Naive thymus-derived CD4-positive, alpha-beta T cell (primary cell): ENCODE measurements at regions not wholly inside any gene's neighbourhood (a gene's known extent, or its start where the extent isn't known, plus 50 kb on each side); places are given as distances from the start of the nearest gene placed in this dataset.

ENCODE experiments used
- ATAC-seq: fragments of 150-1000 bp; cut with Tn5 transposase; 2 replicates; pipeline ENCODE4 v1.10.0; 2021; ENCODE audit warnings: mild to moderate bottlenecking, moderate library complexity
- CTCF ChIA-PET: fragments of 350-600 bp; sonication (Branson Sonifier 250); formaldehyde crosslinking; loops from one replicate; lab custom pipeline; 2021; ENCODE audit warnings: antibody characterized with exemption; lab: Charles Lee
- POLR2A ChIA-PET: fragments of 350-600 bp; sonication (Branson Sonifier 250); formaldehyde crosslinking; loops from one replicate; lab custom pipeline; 2021; ENCODE audit warnings: antibody characterized with exemption, inconsistent platforms; lab: Charles Lee
- DNase-seq, 9 donors: peaks; one replicate each; pipeline versions ENCODE4 v3.0.0 to v3.0.0-alpha.2; 2020 to 2022; ENCODE audit warnings: mixed read lengths in 1 of 9
- H3K27ac ChIP-seq: one replicate; pipeline ENCODE4 v1.7.0; 2013; ENCODE audit warnings: mild to moderate bottlenecking, low read depth, low read length, moderate library complexity
- H3K27me3 ChIP-seq, 2 donors: one replicate each; pipeline ENCODE4 v1.7.0; 2013; ENCODE audit warnings: low read length in 2 of 2, mild to moderate bottlenecking in 2 of 2, moderate library complexity in 2 of 2; ENCODE audit not compliant: control insufficient read depth in 2 of 2, insufficient read depth in 2 of 2
- H3K36me3 ChIP-seq, 3 experiments: 1 replicate in 2 of 3; 2 replicates in 1 of 3; pipeline ENCODE4 v1.7.0; 2013; ENCODE audit warnings: low read length in 3 of 3, mild to moderate bottlenecking in 3 of 3, moderate library complexity in 1 of 3; ENCODE audit not compliant: insufficient read depth in 3 of 3, control insufficient read depth in 2 of 3
- H3K4me1 ChIP-seq, 2 donors: one replicate each; pipeline ENCODE4 v1.7.0; 2013; ENCODE audit warnings: low read length in 2 of 2, mild to moderate bottlenecking in 2 of 2, moderate library complexity in 1 of 2; ENCODE audit not compliant: control insufficient read depth in 2 of 2, insufficient read depth in 2 of 2
- H3K4me3 ChIP-seq: 2 replicates; pipeline ENCODE4 v1.7.0; 2013; ENCODE audit warnings: mild to moderate bottlenecking, low read length
- H3K9me3 ChIP-seq, 3 experiments: 1 replicate in 2 of 3; 2 replicates in 1 of 3; pipeline ENCODE4 v1.7.0; 2013; ENCODE audit warnings: low read length in 3 of 3; ENCODE audit not compliant: control insufficient read depth in 2 of 3
- H3K27ac Mint-ChIP-seq, 9 donors: one replicate each; pipeline ENCODE4 v1.8.0; 2020 to 2022; ENCODE audit warnings: mixed read lengths in 9 of 9, mild to moderate bottlenecking in 8 of 9, moderate library complexity in 5 of 9, inconsistent platforms in 2 of 9
- H3K27me3 Mint-ChIP-seq, 5 donors: one replicate each; pipeline ENCODE4 v1.8.0; 2021 to 2022; ENCODE audit warnings: mixed read lengths in 5 of 5, mild to moderate bottlenecking in 1 of 5
- H3K36me3 Mint-ChIP-seq, 5 donors: one replicate each; pipeline ENCODE4 v1.8.0; 2020 to 2022; ENCODE audit warnings: mixed read lengths in 5 of 5, mild to moderate bottlenecking in 3 of 5, inconsistent platforms in 1 of 5
- H3K4me1 Mint-ChIP-seq, 7 donors: one replicate each; pipeline ENCODE4 v1.8.0; 2020 to 2022; ENCODE audit warnings: mixed read lengths in 7 of 7, mild to moderate bottlenecking in 3 of 7, inconsistent platforms in 1 of 7
- H3K4me3 Mint-ChIP-seq, 10 donors: one replicate each; pipeline ENCODE4 v1.8.0; 2020 to 2022; ENCODE audit warnings: mild to moderate bottlenecking in 10 of 10, mixed read lengths in 10 of 10, moderate library complexity in 6 of 10, inconsistent platforms in 2 of 10
- H3K9me3 Mint-ChIP-seq, 11 donors: one replicate each; pipeline ENCODE4 v1.8.0; 2020 to 2022; ENCODE audit warnings: mixed read lengths in 11 of 11, mild to moderate bottlenecking in 4 of 11, inconsistent platforms in 1 of 11, moderate library complexity in 1 of 11
- intact Hi-C, 2 donors: fragments of 100-400 bp; cut with micrococcal nuclease; formaldehyde crosslinking; loops; one replicate each; pipeline ENCODE4 v1.15.1; 2023

DNA sequence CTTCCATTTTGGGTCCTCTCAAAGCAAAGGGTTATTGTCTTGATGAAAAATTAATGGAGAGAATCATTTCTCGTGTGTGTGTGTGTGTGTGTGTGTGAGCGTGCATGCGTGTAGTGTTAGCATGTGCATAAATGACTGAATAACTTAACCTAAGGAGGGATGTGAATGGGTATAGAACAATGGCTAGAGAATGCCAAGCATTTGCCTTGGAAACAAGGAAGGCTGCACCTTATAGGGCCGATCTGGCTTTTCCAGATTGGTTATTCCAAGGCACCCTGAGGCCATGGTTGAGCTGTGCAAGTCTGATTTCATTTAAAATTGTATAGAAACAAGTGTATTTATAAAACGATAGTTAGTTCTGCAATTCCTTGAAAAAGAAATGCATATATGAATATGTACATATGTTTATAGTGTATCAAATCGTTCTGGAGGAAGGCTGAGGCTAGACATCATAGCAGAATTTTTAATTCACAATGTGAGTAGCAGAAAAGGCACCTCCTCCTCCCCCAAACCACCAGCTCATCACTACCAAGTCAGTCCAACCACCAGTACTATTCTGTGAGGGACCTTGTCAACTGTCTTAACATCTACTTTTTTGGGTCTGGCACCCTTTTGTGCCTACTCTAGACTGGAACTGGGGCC is 322.7 kb upstream of the ISX start:
- no peaks in the 10 kb centered on the region for H3K36me3 ChIP-seq
- POLR2A ChIA-PET, result no interaction called here
- no peak overlapping the region for H3K27ac Mint-ChIP-seq
- CTCF ChIA-PET, result no interaction called here
- H3K4me3 Mint-ChIP-seq, result no peak overlapping the region
- H3K4me1 Mint-ChIP-seq, result no peaks in the 10 kb centered on the region
- no peaks in the 10 kb centered on the region for H3K27me3 ChIP-seq
- intact Hi-C loops, result no loop called here
- H3K4me3 ChIP-seq, result no peak overlapping the region
- no peaks in the 10 kb centered on the region for H3K9me3 ChIP-seq
- H3K9me3 Mint-ChIP-seq, result peaks cover 0 to 14% (median 3%) of the 10 kb centered on the region in 11 donors
- H3K27me3 Mint-ChIP-seq, result peaks cover 0 to 11% (median 6%) of the 10 kb centered on the region in 5 donors
- ATAC-seq (no peak), DNase-seq (no peak)
- H3K36me3 Mint-ChIP-seq, result no peaks in the 10 kb centered on the region
- no peaks in the 10 kb centered on the region for H3K4me1 ChIP-seq
- no peak overlapping the region for H3K27ac ChIP-seq

DNA sequence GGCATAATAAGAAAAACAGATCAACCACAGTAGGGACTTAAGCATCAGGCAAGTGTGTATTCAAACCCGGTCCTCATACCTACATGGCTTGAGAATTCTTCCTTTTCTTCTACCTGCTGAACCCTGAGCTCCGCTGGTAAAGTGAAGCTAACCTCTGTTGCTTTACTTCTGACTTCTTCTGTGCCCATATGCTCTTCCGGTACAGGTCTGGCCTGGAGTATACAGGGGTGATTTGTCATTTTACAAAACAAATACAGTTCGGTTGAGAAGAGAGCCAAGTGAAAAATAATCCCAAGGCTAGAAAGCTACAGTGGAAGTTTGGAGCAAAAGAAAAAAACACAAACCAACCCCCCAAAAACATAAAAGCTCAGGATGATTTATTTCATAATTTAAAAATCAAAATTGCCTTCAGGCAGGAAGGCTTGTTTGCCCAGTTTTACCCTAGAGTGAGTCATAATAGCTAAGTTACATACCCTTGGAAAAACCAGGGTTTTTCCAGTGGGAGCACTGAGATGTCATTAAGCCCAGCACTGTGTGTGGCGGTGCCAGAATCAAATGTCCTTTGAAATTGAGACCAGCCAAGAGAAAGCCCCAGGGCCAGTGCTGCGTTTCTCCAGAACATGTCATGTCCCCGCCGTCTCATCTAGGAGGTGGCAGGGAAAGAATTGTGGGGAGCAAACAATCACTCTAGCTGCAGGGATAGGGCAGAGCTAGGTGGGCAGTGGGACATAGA is 305.5 kb upstream of the ISX start:
- Histone ChIP-seq H3K4me3 (no peak overlapping the region), H3K4me1 (no peaks in the 10 kb centered on the region), H3K27me3 (no peaks in the 10 kb centered on the region), H3K27ac (no peak overlapping the region), H3K9me3 (no peaks in the 10 kb centered on the region), H3K36me3 (no peaks in the 10 kb centered on the region)
- Mint-ChIP-seq H3K9me3 (peaks cover 0 to 7% (median 0%) of the 10 kb centered on the region in 11 donors), H3K36me3 (no peaks in the 10 kb centered on the region), H3K27me3 (peaks cover 0 to 35% (median 9%) of the 10 kb centered on the region in 5 donors), H3K27ac (no peak overlapping the region), H3K4me3 (no peak overlapping the region), H3K4me1 (no peaks in the 10 kb centered on the region)
- DNase-seq (no peak), ATAC-seq (no peak)
- ChIA-PET CTCF (interaction anchor here (0.7 kb wide), 1 partner anchor 651 kb away, joined by 3 read pairs; no protein-coding TSS in a partner anchor), POLR2A (no interaction called here)
- intact Hi-C loops, result no loop called here

DNA sequence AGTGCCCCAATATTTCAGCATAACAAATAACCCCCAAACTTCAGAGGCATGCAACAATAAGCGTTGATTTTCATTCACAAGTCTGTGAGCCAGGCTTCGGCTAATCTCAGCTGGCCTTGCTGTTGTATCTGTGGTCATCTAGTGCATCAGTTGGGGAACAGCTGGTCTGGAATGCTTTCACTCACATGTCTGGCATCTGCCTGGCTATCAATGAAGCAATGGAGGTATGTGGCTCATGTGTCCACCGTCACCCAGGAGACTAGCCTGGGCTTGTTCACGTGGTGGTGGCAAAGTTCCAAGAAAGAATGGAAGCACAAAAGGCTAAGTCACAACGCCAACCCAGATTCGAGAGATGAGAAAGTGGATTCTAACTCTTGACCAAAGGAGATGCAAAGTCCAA is 304.8 kb upstream of the ISX start:
- H3K36me3 ChIP-seq, result no peaks in the 10 kb centered on the region
- CTCF ChIA-PET, result no interaction called here
- no peak for ATAC-seq
- no peaks in the 10 kb centered on the region for H3K27me3 ChIP-seq
- H3K27me3 Mint-ChIP-seq, result peaks cover 0 to 30% (median 9%) of the 10 kb centered on the region in 5 donors
- POLR2A ChIA-PET, result no interaction called here
- no peak overlapping the region for H3K27ac ChIP-seq
- H3K4me1 ChIP-seq, result no peaks in the 10 kb centered on the region
- H3K4me3 ChIP-seq, result no peak overlapping the region
- H3K27ac Mint-ChIP-seq, result no peak overlapping the region
- no peaks in the 10 kb centered on the region for H3K36me3 Mint-ChIP-seq
- no peaks in the 10 kb centered on the region for H3K9me3 ChIP-seq
- no peak for DNase-seq
- intact Hi-C loops, result no loop called here
- H3K4me1 Mint-ChIP-seq, result no peaks in the 10 kb centered on the region
- no peak overlapping the region for H3K4me3 Mint-ChIP-seq
- peaks cover 0 to 6% (median 0%) of the 10 kb centered on the region in 11 donors for H3K9me3 Mint-ChIP-seq

DNA sequence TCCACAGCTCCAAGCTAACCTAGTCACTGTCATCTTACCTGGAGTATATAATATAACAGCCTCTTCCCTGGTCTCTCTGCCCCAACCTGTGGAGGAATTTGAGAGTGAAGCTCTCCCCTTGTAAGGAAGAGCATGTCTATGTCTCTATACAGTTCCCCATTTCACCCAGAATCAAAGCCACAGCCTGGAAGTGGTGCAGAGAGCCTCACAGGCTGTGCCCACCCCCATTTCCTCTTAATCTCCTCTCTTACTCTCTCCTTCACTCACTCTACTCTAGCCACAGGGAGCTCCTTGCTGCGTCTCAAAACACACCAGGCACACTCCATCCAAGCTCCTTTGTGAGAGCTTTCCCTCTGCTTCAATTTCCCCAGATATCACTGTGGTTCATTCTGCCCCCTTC is 302.5 kb upstream of the ISX start:
- Mint-ChIP-seq H3K36me3 (no peaks in the 10 kb centered on the region), H3K4me3 (no peak overlapping the region), H3K27ac (no peak overlapping the region), H3K4me1 (no peaks in the 10 kb centered on the region), H3K27me3 (peaks cover 0 to 25% (median 12%) of the 10 kb centered on the region in 5 donors), H3K9me3 (peaks cover 0 to 3% (median 0%) of the 10 kb centered on the region in 11 donors)
- H3K4me3 ChIP-seq, result no peak overlapping the region
- no peaks in the 10 kb centered on the region for H3K4me1 ChIP-seq
- H3K9me3 ChIP-seq, result no peaks in the 10 kb centered on the region
- H3K27me3 ChIP-seq, result no peaks in the 10 kb centered on the region
- DNase-seq (no peak), ATAC-seq (no peak)
- POLR2A ChIA-PET, result interaction anchor here (0.7 kb wide), 1 partner anchor 1996 kb away, joined by 3 read pairs; no protein-coding TSS in a partner anchor
- H3K36me3 ChIP-seq, result no peaks in the 10 kb centered on the region
- CTCF ChIA-PET, result no interaction called here
- intact Hi-C loops, result no loop called here
- H3K27ac ChIP-seq, result no peak overlapping the region

DNA sequence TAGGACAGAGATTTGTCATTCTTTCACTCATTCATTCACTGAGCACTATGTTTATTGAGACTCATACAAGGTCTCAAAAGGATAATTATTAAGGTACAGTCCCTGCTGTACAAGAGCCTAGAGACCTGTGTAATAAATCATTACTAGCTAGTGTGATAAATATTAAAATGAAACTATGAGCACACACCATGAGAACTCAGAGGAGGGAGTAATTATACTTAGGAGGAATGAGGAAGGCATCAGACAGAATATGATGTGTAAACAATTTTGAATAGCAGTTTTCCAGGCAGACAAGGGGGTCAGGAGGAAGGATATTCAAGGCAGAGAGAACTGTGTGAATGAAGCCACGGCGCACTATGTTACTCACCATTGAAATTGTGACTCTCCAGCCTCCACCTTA is 300.8 kb upstream of the ISX start:
- peaks cover 0 to 3% (median 0%) of the 10 kb centered on the region in 11 donors for H3K9me3 Mint-ChIP-seq
- H3K4me3 Mint-ChIP-seq, result no peak overlapping the region
- H3K27ac Mint-ChIP-seq, result no peak overlapping the region
- POLR2A ChIA-PET, result no interaction called here
- H3K4me1 ChIP-seq, result no peaks in the 10 kb centered on the region
- H3K27me3 Mint-ChIP-seq, result peaks cover 0 to 19% (median 10%) of the 10 kb centered on the region in 5 donors
- no peaks in the 10 kb centered on the region for H3K36me3 Mint-ChIP-seq
- H3K27ac ChIP-seq, result no peak overlapping the region
- no peaks in the 10 kb centered on the region for H3K9me3 ChIP-seq
- intact Hi-C loops, result no loop called here
- DNase-seq, result no peak
- no peak overlapping the region for H3K4me3 ChIP-seq
- no peaks in the 10 kb centered on the region for H3K36me3 ChIP-seq
- no peaks in the 10 kb centered on the region for H3K4me1 Mint-ChIP-seq
- ATAC-seq, result no peak
- CTCF ChIA-PET, result no interaction called here
- no peaks in the 10 kb centered on the region for H3K27me3 ChIP-seq

DNA sequence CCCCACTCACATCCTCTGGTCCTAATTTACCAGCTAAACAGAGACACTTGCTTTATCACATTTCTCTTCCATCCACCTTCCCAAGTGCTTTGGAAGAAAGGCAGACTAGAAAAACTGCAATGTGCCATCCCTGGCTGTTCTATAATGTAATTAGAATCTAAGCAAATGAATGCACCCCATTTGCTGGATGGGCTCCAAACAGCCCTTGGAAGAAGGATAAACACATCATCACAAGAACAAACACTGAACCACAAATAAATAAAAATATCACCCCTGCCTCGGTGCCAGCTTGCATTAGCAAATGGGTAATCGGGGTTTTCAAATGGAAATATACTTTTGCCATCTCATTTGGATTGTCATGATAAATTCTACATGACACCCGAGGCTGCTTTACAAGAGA is 296.6 kb upstream of the ISX start:
- peaks cover 0 to 4% (median 0%) of the 10 kb centered on the region in 11 donors for H3K9me3 Mint-ChIP-seq
- CTCF ChIA-PET, result no interaction called here
- no peak for ATAC-seq
- no peaks in the 10 kb centered on the region for H3K36me3 Mint-ChIP-seq
- DNase-seq, result no peak
- Histone ChIP-seq H3K9me3 (no peaks in the 10 kb centered on the region), H3K27me3 (no peaks in the 10 kb centered on the region), H3K27ac (no peak overlapping the region), H3K4me3 (no peak overlapping the region), H3K4me1 (no peaks in the 10 kb centered on the region), H3K36me3 (no peaks in the 10 kb centered on the region)
- H3K27me3 Mint-ChIP-seq, result peaks cover 0 to 11% (median 7%) of the 10 kb centered on the region in 5 donors
- H3K4me1 Mint-ChIP-seq, result no peaks in the 10 kb centered on the region
- intact Hi-C loops, result no loop called here
- no peak overlapping the region for H3K4me3 Mint-ChIP-seq
- POLR2A ChIA-PET, result no interaction called here
- no peak overlapping the region for H3K27ac Mint-ChIP-seq
